Thyroid gland (tissue), 4 donors: ENCODE measurements at regions not wholly inside any gene's neighbourhood (a gene's known extent, or its start where the extent isn't known, plus 50 kb on each side); places are given as distances from the start of the nearest gene placed in this dataset.
"Not testable (repeated sequence)": the region's sequence is repeated elsewhere in the genome, so short reads cannot be mapped to it uniquely, and the experiment has no call there.

Source experiments
- CTCF ChIP-seq, 6 experiments: fragments of 200-600 bp in 3 of 6; fragments of 450-650 bp in 3 of 6; sonication (generic) in 3 of 6; IDR thresholded peaks; one replicate each; pipeline ENCODE4 v1.5.1; 2016 to 2019; ENCODE audit warnings: antibody characterized with exemption in 6 of 6, mild to moderate bottlenecking in 2 of 6, inconsistent platforms in 1 of 6, moderate library complexity in 1 of 6
- POLR2A ChIP-seq, 2 donors: fragments of 450-650 bp; IDR thresholded peaks; one replicate each; pipeline ENCODE4 v1.6.1; 2017; ENCODE audit warnings: antibody characterized with exemption in 2 of 2, mild to moderate bottlenecking in 2 of 2, moderate library complexity in 1 of 2

- TF ChIP-seq POLR2A, CTCF (IDR thresholded peaks at IDR 0.05): not testable (repeated sequence)
These were observed 79.6 kb upstream of the SLC6A11 start for GRCh38 chr3:10736444-10736843.
